Astrocyte of the cerebellum (primary cell): ENCODE measurements at regions not wholly inside any gene's neighbourhood (a gene's known extent, or its start where the extent isn't known, plus 50 kb on each side); places are given as distances from the start of the nearest gene placed in this dataset.
"Not testable (repeated sequence)": the region's sequence is repeated elsewhere in the genome, so short reads cannot be mapped to it uniquely, and the experiment has no call there.

Source experiments
- DNase-seq: peaks from one replicate; pipeline ENCODE4 v3.0.0-alpha.2; 2011; ENCODE audit warnings: low read depth
- H3K4me3 ChIP-seq: 2 replicates; pipeline ENCODE4 v1.5.1; 2011; ENCODE audit warnings: mild to moderate bottlenecking, low read depth, low read length, moderate library complexity
- in situ Hi-C: cut with HindIII; loops from 2 replicates; pipeline ENCODE4 v1.10.0; 2017; ENCODE audit warnings: low sequenced_read_pairs
- TF ChIP-seq, protein P1 (sequence below): IDR thresholded peaks from 2 replicates; pipeline ENCODE4 v1.5.1; 2012; ENCODE audit warnings: low read length, low read depth, moderate library complexity, mild to moderate bottlenecking; ENCODE audit errors: missing control alignments

DNA sequence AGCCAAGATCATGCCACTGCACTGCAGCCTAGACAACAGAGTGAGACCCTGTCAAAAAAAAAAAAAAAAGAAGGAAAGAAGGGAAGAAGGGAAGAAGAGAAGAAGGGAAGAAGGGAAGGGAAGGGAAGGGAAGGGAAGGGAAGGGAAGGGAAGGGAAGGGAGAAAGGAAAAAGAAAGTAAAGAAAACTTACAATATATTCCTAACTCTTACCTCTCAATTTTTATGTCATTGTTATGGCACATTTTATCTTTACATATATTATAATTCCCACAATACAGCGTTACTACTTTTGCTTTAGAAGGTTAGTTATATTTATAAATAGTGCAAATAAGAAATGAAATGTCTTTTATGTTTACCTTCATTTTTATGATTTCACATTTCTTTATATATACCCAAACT is 358.7 kb downstream of the HHIPL2 start:
- DNase-seq: no peak
- TF ChIP-seq, protein P1, sequence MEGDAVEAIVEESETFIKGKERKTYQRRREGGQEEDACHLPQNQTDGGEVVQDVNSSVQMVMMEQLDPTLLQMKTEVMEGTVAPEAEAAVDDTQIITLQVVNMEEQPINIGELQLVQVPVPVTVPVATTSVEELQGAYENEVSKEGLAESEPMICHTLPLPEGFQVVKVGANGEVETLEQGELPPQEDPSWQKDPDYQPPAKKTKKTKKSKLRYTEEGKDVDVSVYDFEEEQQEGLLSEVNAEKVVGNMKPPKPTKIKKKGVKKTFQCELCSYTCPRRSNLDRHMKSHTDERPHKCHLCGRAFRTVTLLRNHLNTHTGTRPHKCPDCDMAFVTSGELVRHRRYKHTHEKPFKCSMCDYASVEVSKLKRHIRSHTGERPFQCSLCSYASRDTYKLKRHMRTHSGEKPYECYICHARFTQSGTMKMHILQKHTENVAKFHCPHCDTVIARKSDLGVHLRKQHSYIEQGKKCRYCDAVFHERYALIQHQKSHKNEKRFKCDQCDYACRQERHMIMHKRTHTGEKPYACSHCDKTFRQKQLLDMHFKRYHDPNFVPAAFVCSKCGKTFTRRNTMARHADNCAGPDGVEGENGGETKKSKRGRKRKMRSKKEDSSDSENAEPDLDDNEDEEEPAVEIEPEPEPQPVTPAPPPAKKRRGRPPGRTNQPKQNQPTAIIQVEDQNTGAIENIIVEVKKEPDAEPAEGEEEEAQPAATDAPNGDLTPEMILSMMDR: no peak
- in situ Hi-C loops: no loop called here
- no peak overlapping the region for H3K4me3 ChIP-seq

DNA sequence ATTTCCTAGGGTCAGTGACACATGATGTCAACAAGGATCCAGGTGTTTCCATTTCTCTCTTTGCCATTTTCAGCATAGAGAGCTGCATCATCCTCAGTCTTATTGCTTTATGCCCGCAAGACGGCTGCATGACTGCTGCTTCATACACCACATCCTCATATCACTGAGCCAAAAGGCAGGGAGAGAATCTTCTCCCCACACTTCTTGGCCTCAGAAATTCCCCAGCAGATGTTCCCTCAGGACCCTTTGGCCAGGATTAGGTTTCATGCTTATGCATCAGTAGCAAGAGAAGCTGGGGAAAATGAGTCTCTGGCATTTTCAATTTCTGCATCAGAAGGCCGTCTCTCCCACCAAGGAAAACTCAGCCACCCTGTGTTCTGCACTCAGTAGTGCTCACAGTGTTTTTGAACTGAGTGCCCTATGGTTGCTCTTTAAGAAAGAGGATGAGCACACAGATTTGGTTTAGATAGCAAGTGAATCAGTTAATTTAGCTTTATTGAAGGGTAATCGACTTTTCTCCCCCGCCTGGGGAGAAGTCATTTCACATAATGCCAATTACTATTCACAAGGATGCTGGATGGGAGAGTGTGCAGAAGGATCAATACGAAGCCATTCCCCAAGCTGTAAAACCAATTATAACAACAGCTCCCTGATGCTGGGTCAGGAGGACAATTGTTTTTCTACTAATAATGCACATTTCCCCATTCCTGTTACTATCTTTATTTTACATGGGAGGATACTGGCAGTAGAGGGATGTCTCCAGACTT is 360.2 kb downstream of the HHIPL2 start:
- in situ Hi-C loops: no loop called here

DNA sequence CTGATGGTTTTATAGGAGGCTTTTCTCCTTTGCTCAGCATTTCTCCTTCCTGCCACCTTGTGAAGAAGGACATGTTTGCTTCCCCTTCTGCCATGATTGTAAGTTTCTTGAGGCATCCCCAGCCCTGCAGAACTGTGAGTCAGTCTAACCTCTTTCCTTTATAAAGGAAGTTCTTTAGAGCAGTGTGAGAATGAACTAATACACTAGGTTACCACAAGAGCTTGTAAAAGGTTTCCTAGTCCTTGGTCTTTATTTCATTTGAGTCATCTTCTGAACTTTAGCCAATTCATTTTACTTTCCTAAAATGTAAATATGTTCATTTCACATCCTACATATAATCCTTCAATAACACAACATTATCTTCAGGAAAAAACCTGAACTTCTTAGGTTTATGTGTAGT is 365.3 kb downstream of the HHIPL2 start:
- H3K4me3 ChIP-seq: no peak overlapping the region
- no peak for DNase-seq
- in situ Hi-C loops: no loop called here
- TF ChIP-seq, protein P1: no peak

More for the DNA sequence above, 360.2 kb downstream of the HHIPL2 start:
- TF ChIP-seq, protein P1: no peak
- no peak overlapping the region for H3K4me3 ChIP-seq
- DNase-seq: no peak

DNA sequence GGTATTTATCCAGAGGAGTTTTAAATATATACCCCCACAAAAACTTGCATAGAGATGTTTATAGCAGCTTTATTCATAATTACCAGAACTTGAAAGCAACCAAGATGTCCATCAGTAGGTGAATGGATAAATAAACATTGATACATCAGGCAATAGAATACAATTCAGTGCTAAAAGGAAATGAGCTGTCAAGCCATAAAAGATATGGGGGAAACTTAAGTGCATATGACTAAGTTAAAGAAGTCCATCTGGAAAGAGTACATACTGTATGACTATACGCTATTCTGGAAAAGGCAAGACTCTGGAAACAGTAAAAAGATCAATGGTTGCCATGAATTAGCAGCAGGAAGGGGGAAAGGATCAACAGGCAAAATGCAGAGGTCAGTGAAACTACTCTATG is 366.7 kb downstream of the HHIPL2 start:
- DNase-seq: no peak
- TF ChIP-seq, protein P1: no peak
- in situ Hi-C loops: no loop called here
- H3K4me3 ChIP-seq: no peak overlapping the region

DNA sequence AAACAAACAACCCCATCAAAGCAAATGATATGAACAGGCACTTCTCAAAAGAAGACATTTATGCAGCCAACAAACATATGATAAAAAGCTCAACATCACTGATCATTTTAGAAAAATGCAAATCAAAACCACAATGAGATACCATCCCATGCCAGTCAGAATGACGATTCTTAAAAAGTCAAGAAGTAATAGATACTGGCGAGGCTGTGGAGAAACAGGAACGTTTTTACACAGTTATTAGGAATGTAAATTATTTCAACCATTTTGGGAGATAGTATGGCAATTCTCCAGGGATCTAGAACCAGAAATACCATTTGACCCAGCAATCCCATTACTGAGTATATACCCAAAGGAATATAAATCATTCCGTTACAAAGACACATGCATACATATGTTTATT is 370.4 kb downstream of the HHIPL2 start:
- H3K4me3 ChIP-seq, in situ Hi-C loops, DNase-seq: not testable (repeated sequence)

DNA sequence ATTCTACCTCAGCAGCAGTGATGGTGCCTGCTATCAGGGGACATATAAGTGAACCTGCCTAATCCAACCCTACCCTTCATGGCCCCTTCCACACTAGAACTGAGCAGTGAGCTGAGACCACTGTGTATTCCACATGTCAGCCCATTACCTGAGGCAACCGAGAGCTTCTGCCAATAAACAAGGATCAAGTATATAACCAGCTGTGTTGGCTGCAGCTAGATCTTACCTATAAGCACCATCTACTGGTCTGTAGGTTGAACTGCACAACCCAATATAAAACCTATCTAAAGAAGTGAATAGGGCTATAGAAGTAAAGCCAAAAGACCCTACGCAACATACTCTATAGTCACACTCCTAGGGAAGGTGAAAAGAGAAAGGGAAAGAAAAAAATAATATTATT is 376.9 kb downstream of the HHIPL2 start:
- peak; percentile 45 for DNase-seq
- in situ Hi-C loops: no loop called here
- TF ChIP-seq, protein P1: peak; percentile 71
- H3K4me3 ChIP-seq: no peak overlapping the region

DNA sequence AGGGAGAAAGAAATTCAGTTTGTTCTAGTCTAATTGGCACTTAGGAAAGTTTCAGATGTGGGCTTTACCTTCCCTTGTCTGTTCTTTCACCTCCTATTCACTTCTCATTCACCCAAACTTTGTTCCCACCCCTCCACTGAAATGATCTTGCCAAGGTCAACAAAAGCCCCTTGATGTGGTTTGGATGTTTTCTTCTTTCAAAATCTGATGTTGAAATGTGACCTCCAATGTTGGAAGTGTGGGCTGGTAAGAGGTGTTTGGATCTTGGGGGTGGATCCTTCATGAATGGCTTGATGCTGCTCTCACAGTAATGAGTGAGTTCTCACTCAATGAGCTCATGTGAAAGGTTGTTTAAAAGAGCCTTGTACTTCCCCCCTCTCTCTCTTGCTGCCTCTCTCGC is 379.3 kb downstream of the HHIPL2 start:
- no peak overlapping the region for H3K4me3 ChIP-seq

More for the DNA sequence above, 379.3 kb downstream of the HHIPL2 start:
- DNase-seq: no peak
- in situ Hi-C loops: loop anchor here (5.0 kb wide), 1 partner anchor 611 kb away; no protein-coding TSS in a partner anchor
- TF ChIP-seq, protein P1: no peak
